Mononuclear cell (primary cell): ENCODE measurements at regions not wholly inside any gene's neighbourhood (a gene's known extent, or its start where the extent isn't known, plus 50 kb on each side); places are given as distances from the start of the nearest gene placed in this dataset.
A peak's percentile ranks its signal among the peaks of the same experiment; 100 is the strongest.

Experiments used
- H3K27me3 ChIP-seq: 2 replicates; pipeline ENCODE4 v1.6.0; 2011; ENCODE audit warnings: low read length, control low read depth; ENCODE audit not compliant: insufficient read depth
- H3K4me1 ChIP-seq: 2 replicates; pipeline ENCODE4 v1.5.1; 2011; ENCODE audit warnings: mild to moderate bottlenecking, low read length, control low read depth; ENCODE audit not compliant: insufficient read depth
- H3K4me3 ChIP-seq: 2 replicates; pipeline ENCODE4 v1.5.1; 2011; ENCODE audit warnings: mild to moderate bottlenecking, low read length, moderate library complexity
- H3K9me3 ChIP-seq: 2 replicates; pipeline ENCODE4 v1.5.1; 2011; ENCODE audit warnings: low read depth, mild to moderate bottlenecking, control low read depth, low read length

GRCh38 chr12:116504438-116504837 lies 54.7 kb upstream of the MAP1LC3B2 start:
- no peaks in the 10 kb centered on the region for H3K9me3 ChIP-seq
- peaks cover 7% of the 10 kb centered on the region for H3K4me1 ChIP-seq
- H3K4me3 ChIP-seq, result no peak overlapping the region
- peaks cover 6% of the 10 kb centered on the region for H3K27me3 ChIP-seq

- H3K4me1 ChIP-seq, result peaks cover 7% of the 10 kb centered on the region
- H3K27me3 ChIP-seq, result peaks cover 6% of the 10 kb centered on the region
- no peaks in the 10 kb centered on the region for H3K9me3 ChIP-seq
- no peak overlapping the region for H3K4me3 ChIP-seq
Measured at GRCh38 chr12:116506697-116507064, 52.5 kb upstream of the MAP1LC3B2 start.

- H3K9me3 ChIP-seq, result no peaks in the 10 kb centered on the region
- peak overlapping the region; percentile 24 for H3K4me3 ChIP-seq
- H3K4me1 ChIP-seq, result peaks cover 7% of the 10 kb centered on the region
- H3K27me3 ChIP-seq, result peaks cover 6% of the 10 kb centered on the region
Measured at GRCh38 chr12:116508145-116509121, 50.7 kb upstream of the MAP1LC3B2 start.
